Gastroesophageal sphincter (tissue), 3 donors: ENCODE measurements at regions not wholly inside any gene's neighbourhood (a gene's known extent, or its start where the extent isn't known, plus 50 kb on each side); places are given as distances from the start of the nearest gene placed in this dataset.

ENCODE experiments used
- POLR2A ChIP-seq, 2 donors: fragments of 450-650 bp; IDR thresholded peaks; one replicate each; pipeline ENCODE4 v1.6.1; 2017; ENCODE audit warnings: antibody characterized with exemption in 2 of 2, mild to moderate bottlenecking in 2 of 2, moderate library complexity in 1 of 2
- POLR2AphosphoS5 ChIP-seq: sonication (generic); formaldehyde crosslinking; IDR thresholded peaks from one replicate; pipeline ENCODE4 v1.6.1; 2017; ENCODE audit warnings: antibody characterized with exemption
- TF ChIP-seq, protein P1 (sequence below), 4 experiments: fragments of 200-600 bp in 2 of 4; fragments of 450-650 bp in 2 of 4; sonication (generic) in 1 of 4; IDR thresholded peaks; one replicate each; pipeline ENCODE4 v1.5.1; 2017 to 2019; ENCODE audit warnings: antibody characterized with exemption in 4 of 4, mild to moderate bottlenecking in 2 of 4, moderate library complexity in 2 of 4

DNA sequence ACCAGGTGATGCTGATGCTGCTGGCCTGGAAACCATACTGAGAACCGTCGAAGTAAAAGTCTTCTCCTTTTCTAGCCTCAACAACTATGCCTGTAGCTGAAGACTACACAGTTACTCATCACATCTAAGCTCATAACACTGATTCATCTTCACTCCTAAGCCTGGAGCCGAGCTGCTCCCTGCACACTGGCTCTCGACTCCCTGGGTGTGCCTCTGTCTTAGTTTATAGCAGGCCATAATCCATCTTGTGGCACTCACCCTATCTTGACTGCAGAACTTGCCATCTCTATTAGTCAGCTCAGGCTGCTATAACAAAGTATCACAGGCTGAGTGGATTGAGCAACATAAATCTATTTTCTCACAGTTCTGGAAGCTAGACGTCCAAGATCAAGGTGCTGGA, 191.0 kb downstream of the UNC5CL start:
- TF ChIP-seq, protein P1, sequence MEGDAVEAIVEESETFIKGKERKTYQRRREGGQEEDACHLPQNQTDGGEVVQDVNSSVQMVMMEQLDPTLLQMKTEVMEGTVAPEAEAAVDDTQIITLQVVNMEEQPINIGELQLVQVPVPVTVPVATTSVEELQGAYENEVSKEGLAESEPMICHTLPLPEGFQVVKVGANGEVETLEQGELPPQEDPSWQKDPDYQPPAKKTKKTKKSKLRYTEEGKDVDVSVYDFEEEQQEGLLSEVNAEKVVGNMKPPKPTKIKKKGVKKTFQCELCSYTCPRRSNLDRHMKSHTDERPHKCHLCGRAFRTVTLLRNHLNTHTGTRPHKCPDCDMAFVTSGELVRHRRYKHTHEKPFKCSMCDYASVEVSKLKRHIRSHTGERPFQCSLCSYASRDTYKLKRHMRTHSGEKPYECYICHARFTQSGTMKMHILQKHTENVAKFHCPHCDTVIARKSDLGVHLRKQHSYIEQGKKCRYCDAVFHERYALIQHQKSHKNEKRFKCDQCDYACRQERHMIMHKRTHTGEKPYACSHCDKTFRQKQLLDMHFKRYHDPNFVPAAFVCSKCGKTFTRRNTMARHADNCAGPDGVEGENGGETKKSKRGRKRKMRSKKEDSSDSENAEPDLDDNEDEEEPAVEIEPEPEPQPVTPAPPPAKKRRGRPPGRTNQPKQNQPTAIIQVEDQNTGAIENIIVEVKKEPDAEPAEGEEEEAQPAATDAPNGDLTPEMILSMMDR (IDR thresholded peaks at IDR 0.05), result no peak
- TF ChIP-seq POLR2A (IDR thresholded peaks at IDR 0.05) (no peak), POLR2AphosphoS5 (no peak)
